NT2/D1 (cell line): ENCODE measurements at regions not wholly inside any gene's neighbourhood (a gene's known extent, or its start where the extent isn't known, plus 50 kb on each side); places are given as distances from the start of the nearest gene placed in this dataset.

Source experiments
- YY1 ChIP-seq: IDR thresholded peaks from 2 replicates; pipeline ENCODE4 v1.6.1; 2011; ENCODE audit not compliant: insufficient read length, insufficient read depth
- ZNF274 ChIP-seq: IDR thresholded peaks from 2 replicates; pipeline ENCODE4 v1.6.1; 2011; ENCODE audit warnings: mild to moderate bottlenecking, low read depth, low read length

- TF ChIP-seq ZNF274: no peak
- no peak for TF ChIP-seq YY1
These were observed 655.9 kb upstream of the ARGLU1 start for GRCh38 chr13:107223867-107224266.
